ENCODE measurements at regions not wholly inside any gene's neighbourhood (a gene's known extent, or its start where the extent isn't known, plus 50 kb on each side); places are given as distances from the start of the nearest gene placed in this dataset.
"Not testable (repeated sequence)": the region's sequence is repeated elsewhere in the genome, so short reads cannot be mapped to it uniquely, and the experiment has no call there.

- DNase-seq = peak; percentile 34
Observed at GRCh38 chr2:95728878-95729596, 137.2 kb downstream of the TRIM43 start.

GRCh38 chr2:95729597-95729955 lies 137.8 kb downstream of the TRIM43 start:
- DNase-seq = no peak

- no peak for DNase-seq
Observed at GRCh38 chr2:95730813-95731212, 139.0 kb downstream of the TRIM43 start.

GRCh38 chr2:95734976-95735890 lies 143.4 kb downstream of the TRIM43 start:
- DNase-seq = peak; percentile 2

- no peak for DNase-seq
Observed at GRCh38 chr2:95738301-95738700, 146.5 kb downstream of the TRIM43 start.

- DNase-seq = not testable (repeated sequence)
Observed at GRCh38 chr2:95752126-95752525, 160.3 kb downstream of the TRIM43 start.

- not testable (repeated sequence) for DNase-seq
Observed at GRCh38 chr2:95753812-95754211, 162.0 kb downstream of the TRIM43 start.

GRCh38 chr2:95754213-95754612 lies 162.4 kb downstream of the TRIM43 start:
- not testable (repeated sequence) for DNase-seq

GRCh38 chr2:95754819-95755563 lies 163.2 kb downstream of the TRIM43 start:
- not testable (repeated sequence) for DNase-seq

- DNase-seq = not testable (repeated sequence)
Observed at GRCh38 chr2:95755956-95756669, 164.3 kb downstream of the TRIM43 start.

GRCh38 chr2:95757988-95758387 lies 166.2 kb downstream of the TRIM43 start:
- DNase-seq = no peak

GRCh38 chr2:95759481-95760246 lies 167.9 kb downstream of the TRIM43 start:
- no peak for DNase-seq

- DNase-seq = no peak
Observed at GRCh38 chr2:95760806-95761525, 169.2 kb downstream of the TRIM43 start.

- DNase-seq = no peak
Observed at GRCh38 chr2:95761556-95761955, 169.8 kb downstream of the TRIM43 start.

- DNase-seq = not testable (repeated sequence)
Observed at GRCh38 chr2:95762023-95763021, 170.5 kb downstream of the TRIM43 start.

- DNase-seq = not testable (repeated sequence)
Observed at GRCh38 chr2:95763074-95763473, 171.3 kb downstream of the TRIM43 start.

GRCh38 chr2:95764966-95765365 lies 173.2 kb downstream of the TRIM43 start:
- not testable (repeated sequence) for DNase-seq

GRCh38 chr2:95765925-95766910 lies 174.4 kb downstream of the TRIM43 start:
- DNase-seq = not testable (repeated sequence)
